ELR (cell line): ENCODE measurements at regions not wholly inside any gene's neighbourhood (a gene's known extent, or its start where the extent isn't known, plus 50 kb on each side); places are given as distances from the start of the nearest gene placed in this dataset.

Source experiments
- DNase-seq: peaks from one replicate; pipeline ENCODE4 v3.0.0-alpha.2; 2015; ENCODE audit warnings: low read depth

DNA sequence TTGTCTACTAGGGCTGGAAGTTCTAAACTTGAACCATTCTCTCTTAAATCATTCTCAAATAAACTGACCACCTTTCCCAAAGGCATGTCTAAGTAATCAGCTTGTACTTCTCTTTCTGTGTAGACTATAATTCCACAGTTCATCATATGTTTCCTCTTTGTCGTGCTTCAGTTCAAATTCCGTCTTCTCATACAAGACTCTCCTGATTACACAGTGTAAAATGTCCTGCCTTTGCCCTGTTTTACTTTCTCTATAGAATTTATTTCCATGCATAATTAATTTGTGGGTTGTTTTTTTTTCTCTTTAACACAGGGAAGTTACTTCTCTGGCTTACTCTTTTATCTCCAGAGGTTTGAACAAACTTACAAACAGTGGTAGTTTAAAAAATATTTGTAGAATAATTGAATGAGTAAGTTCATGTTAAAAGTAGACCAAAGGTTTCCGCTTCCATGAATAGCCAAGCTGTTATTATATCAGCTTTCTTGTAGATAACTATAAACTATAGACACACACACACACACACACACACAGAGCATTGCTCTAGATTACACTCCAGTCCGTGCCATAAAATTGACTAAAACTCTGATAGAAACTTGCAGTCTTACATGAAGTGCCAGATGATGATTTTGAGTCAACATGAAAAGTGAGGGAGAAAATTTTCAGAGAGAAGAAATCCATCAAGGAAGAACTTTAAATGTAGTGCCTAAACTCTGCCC lies 119.0 kb downstream of the SUCNR1 start:
- DNase-seq, result no peak

DNA sequence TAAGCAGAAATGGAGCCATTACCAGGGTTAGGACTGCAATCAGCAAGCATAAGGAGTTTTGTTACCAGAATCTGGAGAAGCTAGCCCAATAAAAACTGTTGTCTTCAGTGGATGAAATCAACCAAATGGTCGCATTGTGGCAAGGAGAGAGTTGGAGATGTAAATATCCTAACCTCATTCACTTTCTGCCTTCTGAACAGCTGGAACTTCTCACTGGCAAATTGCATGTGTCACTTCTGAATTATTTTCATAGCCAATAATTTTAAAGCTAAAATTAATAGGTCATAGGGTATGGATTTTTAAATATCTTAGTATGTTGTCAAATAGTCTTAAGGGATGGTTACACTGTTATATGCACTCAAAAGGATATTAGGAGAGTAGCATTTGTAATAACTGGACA lies 121.6 kb downstream of the SUCNR1 start:
- DNase-seq, result no peak

DNA sequence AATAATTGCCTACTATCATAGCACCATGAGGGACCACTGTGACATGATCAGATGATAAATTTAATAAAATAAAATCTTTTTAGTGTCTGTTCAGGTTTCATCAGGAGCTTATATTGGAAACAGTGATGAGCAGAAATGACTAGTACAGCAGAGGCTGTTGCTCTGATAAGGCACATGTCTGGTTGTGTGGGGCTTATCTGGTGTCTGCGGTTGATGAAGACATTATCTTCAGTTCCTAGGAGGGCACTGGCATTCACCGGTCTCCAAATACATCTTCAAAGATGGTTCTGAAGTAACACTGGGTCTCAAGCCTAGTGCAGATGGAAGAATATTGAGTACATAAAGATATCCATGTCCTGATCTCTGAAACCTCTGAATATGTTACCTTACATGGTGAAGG lies 125.3 kb downstream of the SUCNR1 start:
- DNase-seq, result no peak

DNA sequence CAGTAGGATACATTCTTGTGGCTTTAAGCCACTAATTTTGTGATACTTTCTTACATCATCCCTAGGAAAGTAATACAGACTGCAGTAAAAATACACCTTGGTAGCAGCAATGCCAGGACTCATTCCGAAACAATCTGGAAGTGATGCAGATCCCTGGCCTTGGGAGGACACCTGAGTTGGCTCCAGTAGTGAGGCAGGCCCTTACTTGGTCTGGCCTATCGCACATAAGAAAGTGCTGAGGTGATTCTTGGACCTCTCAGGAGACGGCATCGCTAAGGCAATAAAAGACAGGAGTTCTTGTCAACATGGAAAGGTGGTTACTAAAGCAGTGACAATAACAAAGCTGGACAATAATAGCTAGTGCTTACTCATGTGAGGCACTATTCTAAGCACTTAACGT lies 126.5 kb downstream of the SUCNR1 start:
- no peak for DNase-seq

DNA sequence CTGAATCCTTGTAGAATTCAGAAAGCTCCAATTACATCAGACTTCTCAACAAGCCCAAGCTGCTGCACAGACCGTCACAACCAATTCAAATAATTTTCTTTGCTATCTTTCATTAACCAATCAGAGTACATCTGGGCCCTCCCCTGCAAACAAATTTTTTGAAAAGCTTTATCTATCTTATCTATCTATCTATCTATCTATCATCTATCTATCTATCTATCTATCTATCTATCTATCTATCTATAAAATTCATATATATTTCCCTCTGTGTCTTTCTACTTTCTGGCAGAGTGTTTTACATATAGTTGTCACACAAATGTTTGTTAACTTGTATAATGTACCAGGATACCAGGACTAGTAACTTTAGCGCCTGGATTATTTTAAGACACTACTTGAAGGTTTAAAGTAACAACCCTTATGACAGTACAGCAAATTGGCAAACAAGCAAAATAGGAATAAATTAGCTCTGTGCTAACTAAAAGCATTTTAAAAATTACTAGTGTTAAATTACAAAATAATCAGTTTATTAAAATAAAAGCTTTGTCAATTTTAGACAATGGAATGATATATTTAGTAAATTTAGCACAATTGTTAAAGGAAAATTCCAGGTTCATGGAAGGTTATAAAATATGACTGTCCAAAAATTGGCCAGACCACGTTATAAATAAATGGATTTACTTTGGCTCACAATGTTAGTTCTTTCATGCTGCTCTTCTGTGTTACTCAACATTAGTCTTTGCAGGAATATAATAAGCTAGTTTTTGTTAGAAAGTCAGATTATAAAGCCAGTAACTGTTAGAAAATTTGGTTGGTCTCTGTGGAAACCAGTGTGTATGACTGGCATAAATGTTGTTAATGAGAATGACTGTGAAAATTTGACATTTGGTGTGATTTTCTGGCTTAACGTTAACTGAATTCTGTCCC lies 138.6 kb downstream of the SUCNR1 start:
- no peak for DNase-seq

DNA sequence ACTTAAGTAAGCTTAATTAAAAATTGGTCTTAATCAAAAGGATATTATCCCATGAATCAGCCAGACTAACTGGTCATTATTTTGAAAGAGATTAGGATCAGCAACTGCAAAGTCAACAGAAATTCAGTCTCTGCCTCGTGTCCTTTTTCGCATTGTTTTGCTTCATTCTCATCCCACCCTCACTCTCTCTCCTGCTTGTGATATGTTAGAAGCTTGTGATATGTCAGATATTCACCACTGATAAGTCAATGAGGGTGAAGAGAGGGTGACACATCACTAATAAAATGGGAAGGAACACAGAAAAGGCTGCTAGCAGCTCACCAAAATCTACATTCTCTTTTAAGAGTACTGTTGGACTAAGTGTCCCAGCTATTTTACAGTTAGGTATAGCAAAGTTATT lies 146.1 kb downstream of the SUCNR1 start:
- peak; percentile 9 for DNase-seq

DNA sequence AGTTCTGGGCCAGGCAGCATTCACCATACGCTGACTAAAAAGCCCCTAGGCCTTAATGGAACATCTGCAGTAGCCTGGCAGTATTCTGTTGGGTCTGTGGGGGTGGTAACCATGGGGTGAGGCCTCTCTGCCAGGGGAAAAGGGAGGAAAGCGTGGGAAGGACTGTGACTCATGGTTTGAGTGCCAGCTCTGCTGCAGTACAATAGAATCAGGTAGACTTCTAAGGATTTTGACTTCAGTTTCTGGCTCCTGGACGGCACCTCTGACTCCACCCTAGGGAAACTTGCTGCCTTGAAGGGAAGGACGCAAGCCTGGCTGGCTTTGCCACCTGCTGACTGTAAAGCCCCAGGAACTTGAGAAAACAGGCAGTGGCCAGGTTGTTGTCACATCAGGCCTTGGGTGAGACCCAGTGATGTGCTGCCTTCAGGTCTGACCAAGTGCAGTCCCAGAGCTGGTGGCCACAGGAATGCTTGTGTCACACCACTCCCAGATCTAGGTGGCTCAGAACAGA lies 148.6 kb downstream of the SUCNR1 start:
- DNase-seq, result peak; percentile 75

DNA sequence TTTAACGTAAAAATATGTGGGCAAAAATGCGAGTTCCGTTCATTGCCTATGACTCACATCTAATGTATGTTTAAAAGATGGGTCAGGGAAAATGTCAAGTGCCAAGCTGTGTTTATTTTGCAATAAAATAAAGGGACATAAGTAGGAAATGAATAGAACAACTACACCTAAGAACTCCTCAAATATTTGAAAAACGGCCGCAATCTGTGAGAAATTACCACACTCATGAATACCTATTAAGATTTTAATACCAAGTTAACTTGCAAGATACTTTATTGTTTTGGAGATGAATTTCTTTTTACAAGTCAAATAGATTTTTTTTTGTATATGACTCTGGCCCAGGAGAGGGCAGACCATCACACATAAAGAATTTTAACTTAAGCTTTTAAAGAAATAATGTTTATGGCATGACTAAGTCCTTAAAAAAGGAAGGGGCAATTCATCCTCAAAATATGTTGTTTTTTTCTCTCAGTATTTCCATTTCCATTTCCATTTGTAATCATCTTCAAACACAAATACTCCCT lies 152.7 kb downstream of the SUCNR1 start:
- peak; percentile 93 for DNase-seq

DNA sequence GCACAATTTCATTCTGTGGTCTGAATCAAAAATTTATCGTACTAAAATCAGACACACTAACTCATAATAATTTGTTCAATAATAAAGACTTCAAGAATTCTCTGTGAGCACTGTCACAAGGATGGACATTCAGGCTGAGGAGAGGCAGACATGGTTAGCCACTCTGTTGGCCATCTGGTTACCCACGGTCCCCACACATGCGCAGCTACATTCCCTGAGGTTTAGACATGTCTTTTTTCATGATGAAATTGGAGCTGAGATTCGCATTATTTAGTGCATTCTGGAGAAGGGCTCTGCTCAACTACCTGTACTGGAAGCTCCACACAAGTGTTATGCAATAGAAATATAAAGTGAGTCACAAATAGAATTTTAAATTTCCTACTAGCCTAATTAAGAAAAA lies 156.9 kb downstream of the SUCNR1 start:
- DNase-seq, result no peak

DNA sequence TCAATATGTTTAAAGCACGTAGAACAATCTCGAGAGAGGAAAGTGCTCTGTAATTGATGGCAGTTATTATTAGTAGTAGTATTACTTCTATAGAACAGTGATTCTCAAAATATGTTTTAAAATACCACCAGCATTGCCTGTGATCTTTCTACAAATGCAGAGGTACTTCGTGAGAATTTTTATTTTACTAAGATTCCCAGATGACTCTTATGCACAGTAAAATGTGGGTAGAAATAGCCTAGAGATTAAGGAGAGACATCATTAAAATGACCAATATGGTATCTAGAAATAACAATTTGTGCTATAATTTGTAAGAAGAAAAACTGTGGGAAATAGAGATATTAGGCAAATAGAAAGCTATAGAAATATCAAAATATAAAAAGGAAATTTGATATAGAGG lies 157.9 kb downstream of the SUCNR1 start:
- DNase-seq, result no peak

DNA sequence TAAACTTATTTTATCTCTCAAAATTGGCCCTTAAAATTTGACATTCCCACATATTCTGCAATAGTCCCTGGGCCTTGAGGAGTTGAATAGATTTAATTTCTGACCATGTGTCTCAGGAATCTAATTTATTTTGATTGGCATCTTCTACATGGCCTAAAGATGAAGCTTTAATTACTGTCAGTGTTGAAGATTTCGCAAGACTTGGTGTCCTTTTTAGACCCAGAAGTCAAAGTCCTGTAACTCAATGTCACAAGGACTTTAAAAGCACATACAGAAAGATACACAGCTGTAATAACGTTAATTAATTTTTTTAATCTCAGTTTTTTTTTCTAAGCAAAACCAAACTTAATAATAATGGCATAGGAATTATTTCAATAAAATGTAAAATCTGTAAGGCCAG lies 163.9 kb downstream of the SUCNR1 start:
- no peak for DNase-seq

DNA sequence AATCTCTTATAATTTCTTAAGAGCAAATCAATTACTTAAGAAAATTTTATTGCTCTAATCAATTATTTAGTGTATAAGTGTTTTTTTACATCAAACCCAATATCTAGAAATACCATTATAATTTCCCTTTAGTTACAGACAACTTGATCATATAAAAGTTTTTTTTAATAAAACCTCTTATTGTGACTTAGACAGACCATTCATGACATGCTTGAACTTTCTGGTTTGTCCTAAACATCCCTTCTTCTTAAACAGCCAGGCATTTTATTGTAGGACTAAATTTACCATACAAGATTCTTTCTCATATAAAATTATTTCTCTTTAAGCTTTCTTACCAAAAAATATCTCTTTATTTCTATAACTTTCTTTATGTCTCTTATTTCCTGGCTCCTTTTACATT lies 164.5 kb downstream of the SUCNR1 start:
- no peak for DNase-seq

DNA sequence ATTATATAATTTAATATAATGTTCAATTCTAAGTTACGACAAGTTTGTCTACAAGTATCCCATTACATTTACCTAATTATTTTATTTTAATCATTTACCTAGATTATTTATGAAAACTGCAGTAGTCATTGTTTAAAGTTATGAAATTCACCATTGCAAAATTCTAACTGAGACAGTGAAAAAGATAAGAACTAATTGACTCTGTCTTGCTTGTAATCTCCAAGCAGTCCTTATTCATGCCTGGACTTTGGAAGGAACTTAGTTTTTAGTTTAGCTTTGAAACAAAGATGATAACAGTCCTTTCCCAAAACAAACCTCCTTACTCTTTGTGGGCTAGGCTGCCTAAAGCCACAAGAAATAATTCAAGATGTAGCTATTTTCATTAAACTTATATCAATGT lies 165.0 kb downstream of the SUCNR1 start:
- DNase-seq, result no peak

DNA sequence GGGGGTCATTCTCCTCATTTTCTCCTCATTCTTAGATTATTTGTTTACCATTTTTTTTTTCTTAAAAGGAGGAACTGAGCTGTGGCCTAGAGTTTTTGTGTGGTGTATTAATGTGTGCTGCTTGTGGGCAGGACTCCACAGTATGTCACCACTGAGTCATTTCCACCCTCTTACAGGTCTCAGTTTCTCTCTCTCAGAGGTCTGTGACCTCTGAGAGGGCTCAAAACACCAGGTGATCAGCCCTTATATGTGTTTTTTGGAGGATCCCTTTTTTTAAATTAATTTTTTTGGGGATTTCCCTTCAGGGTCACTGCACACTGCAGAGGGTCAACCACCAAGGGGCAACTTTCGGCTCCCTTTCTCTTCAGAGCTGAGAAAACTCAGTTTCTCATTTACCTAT lies 166.4 kb downstream of the SUCNR1 start:
- no peak for DNase-seq

DNA sequence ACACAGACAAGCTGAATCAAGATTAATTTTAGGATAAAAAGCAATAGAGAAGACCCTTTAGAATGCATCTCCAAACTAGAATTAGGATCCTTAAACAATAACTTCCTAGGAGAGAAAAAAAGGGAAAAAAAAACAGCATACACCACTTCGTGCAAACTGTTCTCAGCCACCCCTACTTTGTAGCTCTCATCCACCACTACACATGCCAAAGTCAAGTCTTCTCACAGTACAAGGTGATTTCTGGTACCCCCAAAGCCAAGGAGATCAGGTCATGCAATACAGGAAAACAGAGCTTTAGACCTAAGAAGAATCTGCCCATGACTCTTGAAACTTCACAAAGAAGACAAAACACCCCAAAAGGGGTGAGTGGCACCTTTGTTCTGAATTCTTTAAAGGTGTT lies 166.9 kb downstream of the SUCNR1 start:
- no peak for DNase-seq

DNA sequence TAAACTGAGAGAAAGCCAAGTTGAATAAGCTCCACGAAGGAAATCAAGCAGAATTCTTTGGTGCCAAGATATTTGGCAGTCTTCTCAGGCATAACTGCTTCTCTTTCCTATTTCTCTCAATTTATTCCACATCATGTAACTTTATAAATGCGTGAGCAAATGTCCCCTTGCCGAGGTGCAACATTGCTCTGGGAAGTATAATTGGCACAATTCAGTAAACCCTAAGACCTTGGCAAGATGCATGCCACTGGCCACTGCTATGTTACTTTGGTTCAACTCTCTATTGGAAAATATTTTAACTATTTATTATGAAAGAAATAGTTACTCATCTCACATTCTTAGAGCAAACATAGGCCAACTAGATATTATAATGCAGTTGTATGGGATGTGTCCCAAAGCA lies 170.2 kb downstream of the SUCNR1 start:
- DNase-seq, result no peak

DNA sequence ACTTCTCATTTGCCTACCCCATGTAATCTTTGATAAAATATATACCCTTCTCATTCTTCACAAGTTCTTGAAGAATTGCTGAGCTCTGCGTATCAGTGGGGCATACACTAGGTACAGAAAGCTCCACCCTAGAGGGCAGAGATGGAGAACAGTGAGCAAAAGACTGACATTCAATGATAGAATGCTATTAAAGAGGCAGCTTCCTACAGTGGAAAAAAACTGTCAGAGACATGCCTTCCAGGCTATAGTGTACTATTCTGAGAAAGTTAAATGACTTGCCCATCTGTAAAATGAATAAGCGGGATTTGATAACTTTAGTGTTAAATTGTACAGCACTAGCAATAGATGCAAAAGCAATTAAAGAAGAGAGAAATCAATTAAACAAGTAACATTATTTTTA lies 172.8 kb downstream of the SUCNR1 start:
- DNase-seq, result no peak

DNA sequence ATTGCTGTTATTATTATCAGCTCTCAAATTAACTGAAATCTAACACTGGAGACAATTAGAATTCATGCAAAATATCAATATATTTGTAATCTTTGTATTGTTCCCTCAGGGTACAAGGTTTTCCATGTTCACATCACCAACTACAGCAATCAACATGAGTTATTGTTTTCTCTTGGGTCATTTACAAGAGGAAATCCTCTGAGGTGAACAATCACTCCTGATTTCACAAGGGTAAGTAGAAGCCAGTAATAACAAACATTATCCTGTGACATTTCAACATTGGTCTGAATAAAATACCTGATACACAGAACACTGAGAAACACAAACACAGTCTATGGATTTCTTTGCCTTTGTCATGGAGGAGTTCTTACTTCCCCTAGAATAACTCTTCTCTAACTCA lies 174.0 kb downstream of the SUCNR1 start:
- DNase-seq, result peak; percentile 6

DNA sequence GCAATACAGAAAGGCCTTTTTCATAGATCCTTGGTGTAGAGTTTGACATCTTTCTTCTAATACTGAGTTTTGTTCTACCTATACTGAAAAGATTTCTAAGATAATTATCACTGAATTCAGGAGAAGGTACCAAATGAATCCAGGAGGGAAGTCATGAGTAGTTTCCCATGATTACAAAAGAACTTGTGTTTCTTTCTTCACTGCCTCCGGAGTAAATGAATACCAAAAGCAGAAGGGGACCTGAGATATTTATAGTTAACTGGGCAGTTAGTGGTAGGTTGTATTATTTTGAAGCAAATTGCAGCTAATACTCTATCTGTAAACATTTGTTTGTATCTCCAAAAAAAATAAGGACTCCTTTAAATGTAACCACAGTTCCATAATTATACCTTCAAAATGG lies 175.4 kb downstream of the SUCNR1 start:
- no peak for DNase-seq

DNA sequence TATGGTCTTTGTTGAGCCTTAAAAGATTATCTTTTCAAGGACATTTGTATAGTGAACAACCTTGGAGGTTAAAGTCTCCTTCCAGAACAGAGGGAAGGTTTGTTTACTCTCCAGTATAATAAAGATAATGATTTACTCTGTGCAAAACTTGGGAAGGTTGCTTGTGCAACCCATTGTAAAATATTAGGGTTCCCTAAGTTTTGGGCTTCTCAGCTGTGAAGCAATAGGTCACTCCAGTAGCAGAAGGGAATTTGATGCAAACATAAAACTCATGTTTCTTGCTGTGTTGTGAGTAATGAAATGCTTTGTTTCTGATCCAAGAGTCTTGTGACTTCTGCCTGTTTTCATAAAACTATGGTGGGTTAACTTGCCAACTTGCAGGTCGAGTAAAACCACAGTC lies 177.5 kb downstream of the SUCNR1 start:
- no peak for DNase-seq

DNA sequence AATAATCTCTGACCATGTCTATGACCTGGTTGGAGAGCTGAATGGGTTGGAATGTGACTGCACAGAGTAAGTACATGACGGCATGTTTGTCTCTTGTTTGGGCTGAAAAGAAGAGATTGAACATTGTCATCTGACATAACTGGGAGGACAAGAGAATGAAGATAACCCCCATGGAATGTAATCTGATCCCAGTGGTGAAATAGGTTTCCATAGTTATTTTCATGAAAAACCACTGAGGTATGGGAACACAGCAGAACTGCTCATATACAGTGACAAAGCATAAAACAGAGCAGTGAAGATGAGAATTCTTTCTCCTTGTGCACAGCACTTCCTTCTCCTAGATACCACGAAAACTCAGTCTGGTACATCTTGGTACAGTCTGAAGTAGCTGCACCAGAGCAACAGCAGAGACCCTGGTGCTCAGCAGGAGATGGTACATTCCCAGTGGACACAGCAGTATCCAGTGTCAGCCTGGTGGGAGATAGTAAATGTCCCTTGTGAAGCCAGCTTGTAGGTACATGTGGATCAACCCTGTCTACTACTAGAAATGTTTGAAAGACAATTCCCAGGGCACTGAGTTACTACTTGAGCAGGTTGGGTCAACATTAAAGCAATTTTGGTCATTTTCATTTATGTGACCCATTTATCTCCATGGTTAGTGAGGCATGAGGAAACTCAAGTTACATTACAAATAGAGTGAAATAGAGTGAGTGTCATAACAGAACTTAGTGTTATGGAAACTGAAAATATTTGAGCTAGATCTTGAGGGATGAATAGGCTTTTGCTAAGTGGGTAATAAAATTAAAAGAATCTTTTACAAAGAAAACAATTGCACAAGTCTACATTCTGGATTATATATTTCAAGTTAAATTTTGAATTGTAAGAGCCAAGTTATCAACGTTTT lies 178.3 kb downstream of the SUCNR1 start:
- no peak for DNase-seq

DNA sequence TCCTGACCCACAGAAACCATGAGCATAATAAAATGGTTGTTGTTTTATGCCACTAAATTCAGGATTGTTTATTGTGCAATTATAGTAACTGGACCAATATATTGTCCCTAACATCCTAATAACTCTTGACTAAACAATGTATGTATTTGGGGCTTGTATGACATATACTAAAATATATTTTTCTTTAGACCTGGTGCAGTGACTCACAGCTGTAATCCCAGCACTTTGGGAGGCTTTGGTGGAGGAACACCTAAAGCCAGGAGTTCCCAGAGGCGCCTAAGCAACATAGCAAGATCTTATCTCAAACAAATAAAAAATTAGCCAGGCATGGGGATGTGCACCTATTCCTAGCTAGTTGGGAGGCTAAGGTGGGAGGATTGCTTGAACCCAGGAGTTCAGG lies 180.4 kb downstream of the SUCNR1 start:
- DNase-seq, result no peak
